Stimulated activated CD8-positive, alpha-beta memory T cell treated with anti-CD3 and anti-CD28 coated beads, Interleukin-2, amount 100 ng/mL, for 1 hour (primary cell): ENCODE measurements at regions not wholly inside any gene's neighbourhood (a gene's known extent, or its start where the extent isn't known, plus 50 kb on each side); places are given as distances from the start of the nearest gene placed in this dataset.
"Not testable (repeated sequence)": the region's sequence is repeated elsewhere in the genome, so short reads cannot be mapped to it uniquely, and the experiment has no call there.

ENCODE experiments used
- DNase-seq, 2 donors: peaks; one replicate each; pipeline ENCODE4 v3.0.0-alpha.2; 2020; ENCODE audit warnings: low read depth in 2 of 2

- DNase-seq = no peak
Observed at GRCh38 chr12:126248871-126249403, 1183.7 kb downstream of the AACS start.

- no peak for DNase-seq
Observed at GRCh38 chr12:126258190-126258589, 1193.0 kb downstream of the AACS start.

- no peak for DNase-seq
Observed at GRCh38 chr12:126262829-126263228, 1197.6 kb downstream of the AACS start.

GRCh38 chr12:126268222-126268621, 1203.0 kb downstream of the AACS start:
- no peak for DNase-seq

- no peak for DNase-seq
Observed at GRCh38 chr12:126271159-126271558, 1205.9 kb downstream of the AACS start.

GRCh38 chr12:126282691-126283090, 1217.5 kb downstream of the AACS start:
- DNase-seq = no peak

- no peak for DNase-seq
Observed at GRCh38 chr12:126286203-126286602, 1221.0 kb downstream of the AACS start.

- no peak for DNase-seq
Observed at GRCh38 chr12:126290456-126290855, 1225.2 kb downstream of the AACS start.

- not testable (repeated sequence) for DNase-seq
Observed at GRCh38 chr12:126291987-126292386, 1226.8 kb downstream of the AACS start.

- no peak for DNase-seq
Observed at GRCh38 chr12:126295652-126296051, 1230.4 kb downstream of the AACS start.

GRCh38 chr12:126309278-126309677, 1244.0 kb downstream of the AACS start:
- DNase-seq = no peak

- no peak for DNase-seq
Observed at GRCh38 chr12:126312457-126312856, 1247.2 kb downstream of the AACS start.

GRCh38 chr12:126316411-126316810, 1251.2 kb downstream of the AACS start:
- DNase-seq = no peak

- DNase-seq = no peak
Observed at GRCh38 chr12:126337556-126338441, 1272.6 kb downstream of the AACS start.

- no peak for DNase-seq
Observed at GRCh38 chr12:126342866-126343265, 1277.6 kb downstream of the AACS start.

- no peak for DNase-seq
Observed at GRCh38 chr12:126343321-126343720, 1278.1 kb downstream of the AACS start.

- no peak for DNase-seq
Observed at GRCh38 chr12:126346087-126346486, 1280.9 kb downstream of the AACS start.

- no peak for DNase-seq
Observed at GRCh38 chr12:126347421-126347820, 1282.2 kb downstream of the AACS start.

- DNase-seq = no peak
Observed at GRCh38 chr12:126349383-126349782, 1284.1 kb downstream of the AACS start.

GRCh38 chr12:126353604-126354003, 1288.4 kb downstream of the AACS start:
- no peak for DNase-seq

GRCh38 chr12:126354633-126355032, 1289.4 kb downstream of the AACS start:
- no peak for DNase-seq

- DNase-seq = no peak
Observed at GRCh38 chr12:126355346-126355745, 1290.1 kb downstream of the AACS start.

GRCh38 chr12:126358806-126359205, 1293.6 kb downstream of the AACS start:
- no peak for DNase-seq
